GM23338 (cell line): ENCODE measurements at regions not wholly inside any gene's neighbourhood (a gene's known extent, or its start where the extent isn't known, plus 50 kb on each side); places are given as distances from the start of the nearest gene placed in this dataset.
"Not testable (repeated sequence)": the region's sequence is repeated elsewhere in the genome, so short reads cannot be mapped to it uniquely, and the experiment has no call there.

Source experiments
- CREB1 ChIP-seq: fragments of 250-450 bp; sonication (Bioruptor Pico); IDR thresholded peaks from 2 replicates; pipeline ENCODE4 v1.5.0; 2020; ENCODE audit warnings: low read depth, mild to moderate bottlenecking, moderate library complexity
- CTCF ChIP-seq, 2 experiments: fragments of 200-600 bp in 1 of 2; sonication (generic) in 1 of 2; conservative IDR thresholded peaks; 2 replicates each; pipeline versions ENCODE4 v1.5.1 to v1.6.1; 2016 to 2017; ENCODE audit warnings: antibody characterized with exemption in 2 of 2, low read depth in 2 of 2, mild to moderate bottlenecking in 2 of 2, moderate library complexity in 1 of 2
- ETS1 ChIP-seq: IDR thresholded peaks from 2 replicates; pipeline ENCODE4 v1.6.1; 2016; ENCODE audit warnings: antibody characterized with exemption
- EZH2 ChIP-seq: fragments of 200-600 bp; sonication (generic); IDR thresholded peaks from one replicate; pipeline ENCODE4 v1.8.0; 2017; ENCODE audit warnings: antibody characterized with exemption, mild to moderate bottlenecking, low read depth; ENCODE audit not compliant: unreplicated experiment
- EZH2phosphoT487 ChIP-seq: fragments of 200-600 bp; sonication (generic); IDR thresholded peaks from one replicate; pipeline ENCODE4 v1.8.1; 2018; ENCODE audit warnings: antibody characterized with exemption; ENCODE audit not compliant: unreplicated experiment
- JUNB ChIP-seq: IDR thresholded peaks from one replicate; pipeline ENCODE4 v1.6.1; 2016; ENCODE audit warnings: antibody characterized with exemption; ENCODE audit not compliant: unreplicated experiment
- NANOG ChIP-seq: IDR thresholded peaks from 2 replicates; pipeline ENCODE4 v1.6.1; 2016; ENCODE audit warnings: antibody characterized with exemption, borderline replicate concordance
- POLR2AphosphoS5 ChIP-seq: IDR thresholded peaks from 2 replicates; pipeline ENCODE4 v1.6.1; 2016; ENCODE audit warnings: antibody characterized with exemption, low read depth
- REST ChIP-seq: IDR thresholded peaks from one replicate; pipeline ENCODE4 v1.6.1; 2018; ENCODE audit warnings: antibody characterized with exemption; ENCODE audit not compliant: unreplicated experiment
- STAT1 ChIP-seq: IDR thresholded peaks from one replicate; pipeline ENCODE4 v1.6.1; 2016; ENCODE audit warnings: antibody characterized with exemption; ENCODE audit not compliant: unreplicated experiment
- ZNF331 ChIP-seq: fragments of 250-450 bp; sonication (Bioruptor Pico); IDR thresholded peaks from 2 replicates; pipeline ENCODE4 v1.5.0; 2020; ENCODE audit warnings: low read depth, mild to moderate bottlenecking, moderate library complexity
- ZNF462 ChIP-seq: fragments of 250-450 bp; sonication (Bioruptor Pico); IDR thresholded peaks from 2 replicates; pipeline ENCODE4 v1.5.0; 2020; ENCODE audit warnings: mild to moderate bottlenecking, moderate library complexity

GRCh38 chr13:26492301-26492700 is 65.2 kb upstream of the WASF3 start:
- TF ChIP-seq CTCF (conservative IDR thresholded peaks at IDR 0.05; ENCODE audit: low read depth in 2 of 2); REST; POLR2AphosphoS5; EZH2; ETS1; NANOG; ZNF331 (CRISPR knock-in tag); ZNF462 (CRISPR knock-in tag); EZH2phosphoT487; CREB1 (CRISPR knock-in tag); JUNB; STAT1: not testable (repeated sequence)
